ENCODE measurements at regions not wholly inside any gene's neighbourhood (a gene's known extent, or its start where the extent isn't known, plus 50 kb on each side); places are given as distances from the start of the nearest gene placed in this dataset.

- no peaks in the 10 kb centered on the region for H3K79me2 ChIP-seq (ENCODE audit: control insufficient read depth, insufficient read depth, low read length)
- CTCF ChIA-PET, result no interaction called here
- no peaks in the 10 kb centered on the region for H3K4me1 ChIP-seq (ENCODE audit: control insufficient read depth, extremely low read depth, insufficient read depth, low read length)
- H3K27ac ChIP-seq (ENCODE audit: insufficient read depth, low read depth, low read length), result no peak overlapping the region
- no peaks in the 10 kb centered on the region for H3K9me1 ChIP-seq (replicated peaks; ENCODE audit: control insufficient read depth, extremely low read depth, insufficient read depth, low read length)
- no peaks in the 10 kb centered on the region for H3K36me3 ChIP-seq (ENCODE audit: control insufficient read depth in 2 of 2, extremely low read depth in 1 of 2, insufficient read depth in 2 of 2, low read length in 2 of 2)
- no peak overlapping the region for H3K9ac ChIP-seq (replicated peaks; ENCODE audit: extremely low read depth, insufficient read depth, low read length)
- FAIRE-seq (no peak), DNase-seq (ENCODE audit: low read depth, low spot score) (no peak)
- BruUV-seq (replicated peaks), result no TSS peak
- intact Hi-C loops (cut with micrococcal nuclease) (no loop called here), dilution Hi-C loops (cut with MboI; ENCODE audit: extremely low pct_ligation_motif_present, low sequenced_read_pairs) (no loop called here)
- H3K9me3 ChIP-seq (replicated peaks; ENCODE audit: control insufficient read depth, insufficient read depth, low read length), result no peaks in the 10 kb centered on the region
- no peaks in the 10 kb centered on the region for H3K27me3 ChIP-seq (ENCODE audit: control insufficient read depth in 2 of 2, insufficient read depth in 2 of 2, low read length in 2 of 2)
- H3K4me2 ChIP-seq (ENCODE audit: insufficient read depth, low read length), result no peak overlapping the region
- H2AFZ ChIP-seq (ENCODE audit: low read depth, low read length), result no peak overlapping the region
- no peaks in the 10 kb centered on the region for H4K20me1 ChIP-seq (replicated peaks; ENCODE audit: control insufficient read depth, extremely low read depth, insufficient read depth, low read length)
- POLR2A ChIA-PET, result no interaction called here
- no peak overlapping the region for H3K4me3 ChIP-seq (replicated peaks in 1 of 3; ENCODE audit: insufficient read depth in 1 of 3, low read depth in 1 of 3, low read length in 3 of 3)
- TF ChIP-seq EZH2 (IDR thresholded peaks at IDR 0.05; ENCODE audit: borderline replicate concordance, low read depth, low read length, severe bottlenecking) (no peak), MYC (IDR thresholded peaks at IDR 0.05; ENCODE audit: low read depth, low read length) (no peak), POLR2AphosphoS5 (IDR thresholded peaks at IDR 0.05; ENCODE audit: insufficient read depth, low read depth, low read length) (no peak), MAX (IDR thresholded peaks at IDR 0.05; ENCODE audit: insufficient read depth, insufficient read length) (no peak), JUN (IDR thresholded peaks at IDR 0.05; ENCODE audit: borderline replicate concordance, insufficient read depth, insufficient read length, low read depth) (no peak), GATA2 (IDR thresholded peaks at IDR 0.05; ENCODE audit: insufficient read depth, insufficient read length, low read depth, low read length) (no peak), POLR2A (IDR thresholded peaks at IDR 0.05; ENCODE audit: low read depth, low read length) (no peak), FOS (IDR thresholded peaks at IDR 0.05; ENCODE audit: borderline replicate concordance, insufficient read depth, low read length) (no peak)
- TF ChIP-seq, protein P1, sequence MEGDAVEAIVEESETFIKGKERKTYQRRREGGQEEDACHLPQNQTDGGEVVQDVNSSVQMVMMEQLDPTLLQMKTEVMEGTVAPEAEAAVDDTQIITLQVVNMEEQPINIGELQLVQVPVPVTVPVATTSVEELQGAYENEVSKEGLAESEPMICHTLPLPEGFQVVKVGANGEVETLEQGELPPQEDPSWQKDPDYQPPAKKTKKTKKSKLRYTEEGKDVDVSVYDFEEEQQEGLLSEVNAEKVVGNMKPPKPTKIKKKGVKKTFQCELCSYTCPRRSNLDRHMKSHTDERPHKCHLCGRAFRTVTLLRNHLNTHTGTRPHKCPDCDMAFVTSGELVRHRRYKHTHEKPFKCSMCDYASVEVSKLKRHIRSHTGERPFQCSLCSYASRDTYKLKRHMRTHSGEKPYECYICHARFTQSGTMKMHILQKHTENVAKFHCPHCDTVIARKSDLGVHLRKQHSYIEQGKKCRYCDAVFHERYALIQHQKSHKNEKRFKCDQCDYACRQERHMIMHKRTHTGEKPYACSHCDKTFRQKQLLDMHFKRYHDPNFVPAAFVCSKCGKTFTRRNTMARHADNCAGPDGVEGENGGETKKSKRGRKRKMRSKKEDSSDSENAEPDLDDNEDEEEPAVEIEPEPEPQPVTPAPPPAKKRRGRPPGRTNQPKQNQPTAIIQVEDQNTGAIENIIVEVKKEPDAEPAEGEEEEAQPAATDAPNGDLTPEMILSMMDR (IDR thresholded peaks at IDR 0.05; ENCODE audit: extremely low read depth in 1 of 2, insufficient read depth in 1 of 2, low read depth in 1 of 2, low read length in 2 of 2), result no peak
Observed at GRCh38 chr13:62360609-62361008, 945.0 kb upstream of the PCDH20 start.

All from endothelial cell of umbilical vein (primary cell).